ENCODE measurements at regions not wholly inside any gene's neighbourhood (a gene's known extent, or its start where the extent isn't known, plus 50 kb on each side); places are given as distances from the start of the nearest gene placed in this dataset.

DNA sequence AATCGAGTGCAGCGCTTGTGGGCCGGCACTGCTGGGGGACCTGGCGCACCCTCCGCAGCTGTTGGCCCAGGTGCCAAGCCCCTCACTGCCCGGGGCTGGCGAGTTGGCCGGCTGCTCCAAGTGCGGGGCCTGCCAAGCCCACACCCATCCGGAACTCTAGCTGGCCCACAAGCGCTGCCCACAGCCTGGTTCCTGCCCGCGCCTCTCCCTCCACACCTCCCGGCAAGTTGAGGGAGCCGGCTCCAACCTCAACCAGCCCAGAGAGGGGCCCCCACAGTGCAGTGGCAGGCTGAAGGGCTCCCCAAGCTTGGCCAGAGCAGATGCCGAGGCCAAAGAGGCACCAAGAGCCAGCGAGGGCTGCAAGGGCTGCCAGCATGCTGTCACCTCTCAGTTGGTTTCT lies 73.4 kb downstream of the PLXNA1 start:
- Mint-ChIP-seq H3K27me3 (peaks cover 7% of the 10 kb centered on the region), H3K9me3 (peaks cover 13% of the 10 kb centered on the region), H3K27ac (no peak overlapping the region), H3K4me3 (no peak overlapping the region), H3K4me1 (no peaks in the 10 kb centered on the region), H3K36me3 (ENCODE audit: low read depth) (no peaks in the 10 kb centered on the region)
- ChIA-PET CTCF (no interaction called here), POLR2A (no interaction called here)
- DNase-seq = no peak

- Mint-ChIP-seq H3K4me3 (no peak overlapping the region), H3K27ac (no peak overlapping the region), H3K36me3 (ENCODE audit: low read depth) (no peaks in the 10 kb centered on the region), H3K4me1 (no peaks in the 10 kb centered on the region), H3K27me3 (peaks cover 10% of the 10 kb centered on the region), H3K9me3 (peaks cover 13% of the 10 kb centered on the region)
- CTCF ChIA-PET = no interaction called here
- DNase-seq = no peak
- POLR2A ChIA-PET = no interaction called here
These were observed 74.1 kb downstream of the PLXNA1 start for GRCh38 chr3:127056976-127057375.

- ChIA-PET POLR2A (no interaction called here), CTCF (no interaction called here)
- Mint-ChIP-seq H3K4me1 (no peaks in the 10 kb centered on the region), H3K27ac (no peak overlapping the region), H3K9me3 (peaks cover 13% of the 10 kb centered on the region), H3K27me3 (peaks cover 10% of the 10 kb centered on the region), H3K4me3 (no peak overlapping the region), H3K36me3 (ENCODE audit: low read depth) (no peaks in the 10 kb centered on the region)
- no peak for DNase-seq
These were observed 76.2 kb downstream of the PLXNA1 start for GRCh38 chr3:127059072-127059471.

- ChIA-PET CTCF (no interaction called here), POLR2A (no interaction called here)
- Mint-ChIP-seq H3K27me3 (peaks cover 10% of the 10 kb centered on the region), H3K9me3 (peaks cover 9% of the 10 kb centered on the region), H3K36me3 (ENCODE audit: low read depth) (no peaks in the 10 kb centered on the region), H3K4me1 (no peaks in the 10 kb centered on the region), H3K27ac (no peak overlapping the region), H3K4me3 (no peak overlapping the region)
- no peak for DNase-seq
These were observed 78.7 kb downstream of the PLXNA1 start for GRCh38 chr3:127061641-127062040.

DNA sequence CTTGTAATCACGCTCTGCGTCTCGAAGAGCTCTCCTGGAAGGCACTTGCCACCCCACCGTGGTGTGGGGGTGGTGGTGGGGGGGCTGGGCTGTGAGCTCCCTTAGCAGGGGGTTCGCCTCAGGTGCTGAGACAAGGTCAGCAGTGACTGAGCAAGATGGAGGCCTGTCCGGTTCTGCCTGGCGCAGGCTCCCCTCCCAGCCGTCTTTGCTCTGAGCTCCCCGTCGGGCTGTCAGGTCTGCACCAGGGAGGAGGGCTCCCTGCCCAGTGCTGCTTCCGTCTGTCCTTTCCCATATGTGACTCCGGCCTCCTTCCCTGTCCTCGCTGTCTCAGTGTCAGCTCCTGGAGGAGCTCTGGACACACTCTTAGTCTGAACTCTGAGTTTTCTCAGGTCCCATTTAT lies 80.0 kb downstream of the PLXNA1 start:
- H3K4me3 Mint-ChIP-seq = no peak overlapping the region
- peaks cover 10% of the 10 kb centered on the region for H3K27me3 Mint-ChIP-seq
- H3K4me1 Mint-ChIP-seq = no peaks in the 10 kb centered on the region
- ChIA-PET POLR2A (no interaction called here), CTCF (no interaction called here)
- H3K9me3 Mint-ChIP-seq = peaks cover 2% of the 10 kb centered on the region
- H3K36me3 Mint-ChIP-seq (ENCODE audit: low read depth) = no peaks in the 10 kb centered on the region
- no peak overlapping the region for H3K27ac Mint-ChIP-seq
- DNase-seq = no peak

DNA sequence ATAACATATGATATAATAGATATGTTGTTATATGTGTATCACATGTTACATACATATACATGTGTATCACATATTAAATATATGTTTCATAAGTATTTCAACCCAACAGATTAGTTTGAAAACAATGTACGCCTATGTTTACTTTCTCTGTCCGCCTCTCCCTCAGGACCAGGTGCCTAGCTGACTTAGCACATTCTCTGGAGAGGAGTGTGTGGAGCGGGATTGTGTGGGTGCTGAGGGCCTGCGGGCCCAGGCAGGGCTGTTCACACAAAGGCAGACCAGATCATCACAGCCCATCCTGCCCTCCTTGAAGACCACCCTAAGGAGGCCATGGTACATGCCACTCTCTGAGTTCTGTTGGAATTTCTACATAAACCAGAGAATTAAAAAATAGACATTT lies 81.0 kb downstream of the PLXNA1 start:
- Mint-ChIP-seq H3K36me3 (ENCODE audit: low read depth) (no peaks in the 10 kb centered on the region), H3K4me1 (no peaks in the 10 kb centered on the region), H3K27ac (no peak overlapping the region), H3K4me3 (no peak overlapping the region), H3K27me3 (peaks cover 8% of the 10 kb centered on the region), H3K9me3 (peaks cover 1% of the 10 kb centered on the region)
- ChIA-PET CTCF (no interaction called here), POLR2A (no interaction called here)
- no peak for DNase-seq

DNA sequence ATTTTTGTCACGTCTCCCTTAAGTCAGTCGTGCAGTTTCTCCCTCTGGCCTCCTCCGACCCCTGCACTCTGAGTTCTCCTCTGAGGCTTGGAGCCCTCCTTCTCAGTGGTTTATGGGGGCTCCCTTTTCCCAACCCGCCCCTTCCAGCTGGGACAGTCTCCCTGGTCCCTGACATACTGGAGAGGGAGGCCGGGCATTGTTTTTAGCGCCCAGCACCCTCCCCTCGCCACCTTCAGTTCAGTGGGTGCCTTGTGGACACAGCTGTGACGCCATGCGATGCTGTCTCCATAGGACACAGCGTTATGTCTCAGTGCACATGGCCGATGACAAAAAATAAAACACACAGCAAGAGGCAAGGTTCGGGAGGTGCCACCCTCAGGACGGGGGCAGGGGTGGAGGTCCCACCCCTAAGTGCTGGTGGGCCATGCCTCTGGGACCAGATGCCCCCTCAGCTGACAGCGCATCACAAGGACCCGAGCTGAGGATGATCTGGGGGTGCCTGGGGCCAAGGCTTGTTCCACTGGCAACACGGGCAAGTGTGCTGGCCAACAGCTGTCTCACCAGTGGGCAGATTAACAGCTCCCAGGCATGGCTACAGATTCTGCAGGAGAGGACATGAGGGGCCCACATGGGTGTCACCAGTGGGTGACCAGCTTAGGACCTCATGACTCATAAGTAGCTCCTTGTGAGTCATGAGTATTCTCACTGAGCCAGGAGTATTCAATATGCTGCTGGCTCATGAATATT lies 81.6 kb downstream of the PLXNA1 start:
- Mint-ChIP-seq H3K27ac (no peak overlapping the region), H3K36me3 (ENCODE audit: low read depth) (no peaks in the 10 kb centered on the region), H3K9me3 (no peaks in the 10 kb centered on the region), H3K4me1 (no peaks in the 10 kb centered on the region), H3K4me3 (no peak overlapping the region), H3K27me3 (peaks cover 3% of the 10 kb centered on the region)
- no peak for DNase-seq
- CTCF ChIA-PET = interaction anchor here (1.3 kb wide), 1 partner anchor 12 kb away, joined by 3 read pairs; no protein-coding TSS in a partner anchor
- POLR2A ChIA-PET = no interaction called here

- Mint-ChIP-seq H3K27ac (no peak overlapping the region), H3K9me3 (no peaks in the 10 kb centered on the region), H3K27me3 (peaks cover 3% of the 10 kb centered on the region), H3K4me1 (no peaks in the 10 kb centered on the region), H3K4me3 (no peak overlapping the region), H3K36me3 (ENCODE audit: low read depth) (no peaks in the 10 kb centered on the region)
- no peak for DNase-seq
- ChIA-PET CTCF (interaction anchor here (1.3 kb wide), 1 partner anchor 11 kb away, joined by 3 read pairs; no protein-coding TSS in a partner anchor), POLR2A (no interaction called here)
These were observed 82.2 kb downstream of the PLXNA1 start for GRCh38 chr3:127065138-127065427.

DNA sequence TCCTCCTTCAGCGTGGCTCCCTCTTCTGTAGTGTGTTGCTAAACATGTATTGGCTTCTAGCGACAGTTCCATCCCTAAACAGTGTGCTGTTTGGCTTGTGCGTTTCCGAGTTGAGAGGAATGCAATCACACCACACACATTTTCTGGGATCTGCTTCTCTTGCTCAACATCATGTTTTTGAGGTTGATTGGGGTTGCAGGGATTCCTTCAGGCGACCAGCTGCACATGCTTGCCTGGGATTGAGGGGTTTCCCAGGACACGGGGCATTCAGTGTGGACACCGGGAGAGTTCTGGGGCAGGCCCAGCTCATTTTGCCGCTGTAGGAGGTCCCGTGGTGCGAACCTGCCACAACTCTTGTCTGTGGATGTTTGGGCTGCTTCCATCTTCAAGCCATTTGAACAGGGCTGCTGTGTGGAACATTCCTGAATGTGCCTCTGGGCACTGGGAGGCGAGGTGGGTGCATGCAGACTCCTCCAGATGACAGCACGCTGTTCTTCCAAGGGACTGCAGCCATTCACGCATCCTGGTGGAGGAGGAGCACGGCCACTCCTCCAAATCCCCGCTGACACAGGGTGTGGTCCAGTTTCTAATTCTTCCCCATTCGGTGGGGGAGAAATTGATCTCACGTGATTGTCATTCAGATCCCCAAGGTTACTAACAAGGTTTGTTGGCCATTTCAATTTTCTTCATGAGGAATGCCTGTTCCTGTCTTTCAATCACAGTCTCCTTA lies 82.8 kb downstream of the PLXNA1 start:
- H3K27ac Mint-ChIP-seq = no peak overlapping the region
- H3K9me3 Mint-ChIP-seq = no peaks in the 10 kb centered on the region
- H3K4me1 Mint-ChIP-seq = no peaks in the 10 kb centered on the region
- H3K36me3 Mint-ChIP-seq (ENCODE audit: low read depth) = no peaks in the 10 kb centered on the region
- H3K27me3 Mint-ChIP-seq = peaks cover 3% of the 10 kb centered on the region
- no peak for DNase-seq
- POLR2A ChIA-PET = no interaction called here
- H3K4me3 Mint-ChIP-seq = no peak overlapping the region
- CTCF ChIA-PET = interaction anchor here (1.3 kb wide), 1 partner anchor 11 kb away, joined by 3 read pairs; no protein-coding TSS in a partner anchor

- no peak for DNase-seq
- H3K27me3 Mint-ChIP-seq = no peaks in the 10 kb centered on the region
- H3K27ac Mint-ChIP-seq = no peak overlapping the region
- ChIA-PET CTCF (no interaction called here), POLR2A (no interaction called here)
- no peak overlapping the region for H3K4me3 Mint-ChIP-seq
- H3K9me3 Mint-ChIP-seq = no peaks in the 10 kb centered on the region
- H3K4me1 Mint-ChIP-seq = no peaks in the 10 kb centered on the region
- no peaks in the 10 kb centered on the region for H3K36me3 Mint-ChIP-seq (ENCODE audit: low read depth)
These were observed 83.7 kb downstream of the PLXNA1 start for GRCh38 chr3:127066635-127067034.

DNA sequence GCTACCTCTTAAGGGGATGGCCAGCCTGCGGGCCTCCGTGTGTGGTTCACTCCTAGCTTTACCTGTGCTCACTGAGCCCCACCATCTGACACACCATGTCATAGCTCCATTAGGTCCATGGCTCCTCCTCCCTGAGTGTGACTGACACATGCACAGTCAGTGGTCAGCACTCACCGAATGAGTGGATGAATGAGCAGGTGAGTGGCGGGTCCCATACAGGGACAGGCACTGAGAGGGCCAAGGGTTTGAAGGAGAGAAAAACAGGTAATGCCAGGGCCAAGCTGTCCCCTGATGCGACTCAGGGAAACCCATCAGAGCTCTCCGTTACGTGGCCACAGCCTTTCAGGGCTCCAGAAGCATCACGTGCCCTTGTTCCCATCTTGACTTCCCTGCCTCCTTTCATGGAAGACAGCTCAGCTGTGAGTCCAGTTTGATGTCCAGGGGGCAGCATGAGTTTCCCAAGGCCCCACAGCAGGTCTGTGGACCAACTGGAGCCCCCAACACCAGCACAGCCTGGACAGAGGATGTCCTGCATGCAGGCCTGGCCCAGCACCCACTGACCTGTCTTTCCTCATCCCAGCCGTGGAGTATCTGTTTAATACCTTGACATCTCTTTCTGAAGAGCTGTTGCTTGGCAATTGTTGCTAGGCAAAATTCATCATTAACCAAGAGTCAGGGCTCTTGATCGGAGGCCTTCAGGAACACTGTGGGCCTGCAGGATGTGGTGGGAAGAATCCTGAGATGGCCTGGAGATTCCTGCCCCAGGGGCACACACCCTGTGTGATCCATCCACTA lies 84.4 kb downstream of the PLXNA1 start:
- no peak for DNase-seq
- Mint-ChIP-seq H3K27ac (no peak overlapping the region), H3K9me3 (no peaks in the 10 kb centered on the region), H3K36me3 (ENCODE audit: low read depth) (no peaks in the 10 kb centered on the region), H3K4me3 (no peak overlapping the region), H3K27me3 (no peaks in the 10 kb centered on the region), H3K4me1 (no peaks in the 10 kb centered on the region)
- CTCF ChIA-PET = no interaction called here
- POLR2A ChIA-PET = no interaction called here

DNA sequence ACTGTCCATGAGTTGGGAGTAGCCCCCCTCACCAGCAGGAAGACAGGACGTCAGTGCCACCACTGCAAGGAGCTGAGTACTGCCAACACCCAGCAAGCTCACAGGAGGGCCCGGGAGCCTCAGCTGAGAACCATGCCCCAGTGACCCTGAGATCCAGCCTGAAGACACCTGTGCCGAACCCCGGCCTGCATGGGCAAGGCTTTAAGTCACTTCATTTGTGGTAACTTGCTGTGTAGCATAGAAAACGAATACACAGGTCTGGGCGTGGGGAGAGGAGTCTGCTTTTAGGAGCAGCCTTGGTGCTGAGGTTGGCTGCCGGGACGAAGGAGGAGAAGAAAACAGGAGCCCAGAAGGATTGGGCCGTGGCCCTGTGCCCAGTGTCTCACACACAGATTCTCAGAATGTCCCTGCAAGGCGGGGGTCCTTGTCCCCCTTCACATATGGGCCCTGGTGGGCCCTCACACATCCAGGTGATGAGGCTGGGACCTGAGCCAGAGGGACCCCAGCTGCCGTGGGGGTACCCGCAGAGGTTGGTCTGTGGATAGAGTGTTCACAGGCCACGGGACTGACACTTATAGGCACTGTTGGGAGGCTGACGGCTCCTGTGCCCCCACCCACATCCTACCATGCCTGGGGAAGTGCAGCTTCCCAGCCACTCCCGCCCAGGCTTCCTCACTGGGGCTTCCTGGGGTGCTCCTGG lies 85.3 kb downstream of the PLXNA1 start:
- no peaks in the 10 kb centered on the region for H3K36me3 Mint-ChIP-seq (ENCODE audit: low read depth)
- POLR2A ChIA-PET = no interaction called here
- H3K27me3 Mint-ChIP-seq = no peaks in the 10 kb centered on the region
- H3K4me3 Mint-ChIP-seq = no peak overlapping the region
- H3K27ac Mint-ChIP-seq = no peak overlapping the region
- no peaks in the 10 kb centered on the region for H3K9me3 Mint-ChIP-seq
- H3K4me1 Mint-ChIP-seq = no peaks in the 10 kb centered on the region
- no peak for DNase-seq
- CTCF ChIA-PET = no interaction called here

DNA sequence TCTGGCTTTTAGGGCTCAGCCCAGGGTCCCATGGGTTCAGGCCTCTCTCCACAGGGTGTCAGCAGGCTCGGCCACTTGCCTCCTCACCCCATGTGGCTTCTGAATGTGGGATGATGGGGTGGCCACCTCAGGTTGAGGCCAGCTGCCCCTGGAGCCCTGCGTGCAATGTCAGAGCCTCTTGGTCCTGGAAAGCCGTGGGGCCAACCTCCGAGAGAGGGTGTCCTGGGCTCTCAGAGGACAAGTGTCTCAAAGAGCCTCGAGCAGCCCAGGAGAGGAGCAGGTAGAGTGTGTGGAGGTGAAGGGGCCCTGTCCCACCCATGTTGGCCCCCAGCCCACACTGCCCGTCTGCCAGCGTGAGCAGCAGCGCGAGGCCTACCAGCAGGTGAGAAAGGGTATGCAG lies 86.0 kb downstream of the PLXNA1 start:
- Mint-ChIP-seq H3K27ac (no peak overlapping the region), H3K9me3 (no peaks in the 10 kb centered on the region), H3K36me3 (ENCODE audit: low read depth) (no peaks in the 10 kb centered on the region), H3K27me3 (no peaks in the 10 kb centered on the region), H3K4me1 (no peaks in the 10 kb centered on the region), H3K4me3 (no peak overlapping the region)
- CTCF ChIA-PET = no interaction called here
- POLR2A ChIA-PET = no interaction called here
- DNase-seq = no peak

All from activated CD4-positive, alpha-beta memory T cell treated with anti-CD3 and anti-CD28 coated beads, Interleukin-2, amount 10 ng/mL, durations not matched to agents 7 days and 5 days (primary cell).